ENCODE measurements at regions not wholly inside any gene's neighbourhood (a gene's known extent, or its start where the extent isn't known, plus 50 kb on each side); places are given as distances from the start of the nearest gene placed in this dataset.

DNA sequence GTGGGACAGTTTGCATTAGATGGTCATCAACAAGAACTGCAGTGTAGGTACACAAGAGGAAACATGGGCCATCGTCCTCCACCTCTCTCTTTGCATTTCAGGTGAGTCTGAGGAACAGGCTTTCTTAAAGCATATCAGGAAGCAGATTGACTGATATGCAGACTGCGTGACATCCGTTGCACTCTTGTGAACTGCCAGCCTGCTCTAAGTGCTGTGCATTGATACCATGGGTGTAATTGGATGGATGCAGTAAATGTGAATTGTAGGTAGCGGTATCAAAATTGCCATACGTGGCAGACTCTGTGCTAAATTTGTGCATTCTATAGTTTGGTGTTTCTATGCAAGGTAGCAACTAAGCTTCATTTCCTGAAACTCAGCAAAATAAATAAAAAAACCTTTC, 1008.3 kb downstream of the EFNB2 start:
- TF ChIP-seq SPI1 (IDR thresholded peaks at IDR 0.05; ENCODE audit: low read depth, low read length) (no peak), TAF1 (IDR thresholded peaks at IDR 0.05; ENCODE audit: low read depth, low read length) (no peak), POLR2AphosphoS5 (IDR thresholded peaks at IDR 0.05; ENCODE audit: low read depth, low read length) (no peak), POLR2A (IDR thresholded peaks at IDR 0.05; ENCODE audit: low read depth, low read length) (no peak)

All from GM12891 (cell line).